NCI-H82 treated with DMSO at 0.1 percent for 48 hours (cell line): ENCODE measurements at regions not wholly inside any gene's neighbourhood (a gene's known extent, or its start where the extent isn't known, plus 50 kb on each side); places are given as distances from the start of the nearest gene placed in this dataset.

Source experiments
- DNase-seq: peaks from one replicate; lab custom pipeline; 2025; ENCODE audit not compliant: unreplicated experiment; lab: John Stamatoyannopoulos, UW

GRCh38 chrX:6783912-6784311 is 249.0 kb upstream of the VCX3A start:
- no peak for DNase-seq

GRCh38 chrX:6782831-6783230 is 247.9 kb upstream of the VCX3A start:
- no peak for DNase-seq

GRCh38 chrX:6778544-6779503 is 243.9 kb upstream of the VCX3A start:
- DNase-seq, result no peak

GRCh38 chrX:6777238-6778002 is 242.5 kb upstream of the VCX3A start:
- no peak for DNase-seq

- no peak for DNase-seq
Observed at GRCh38 chrX:6770936-6771335, 236.0 kb upstream of the VCX3A start.

GRCh38 chrX:6768881-6769280 is 234.0 kb upstream of the VCX3A start:
- no peak for DNase-seq

GRCh38 chrX:6761251-6761650 is 226.3 kb upstream of the VCX3A start:
- no peak for DNase-seq

- DNase-seq, result no peak
Observed at GRCh38 chrX:6759655-6760375, 224.9 kb upstream of the VCX3A start.

- no peak for DNase-seq
Observed at GRCh38 chrX:6758234-6758633, 223.3 kb upstream of the VCX3A start.

GRCh38 chrX:6757631-6758030 is 222.7 kb upstream of the VCX3A start:
- no peak for DNase-seq

- no peak for DNase-seq
Observed at GRCh38 chrX:6748595-6748994, 213.7 kb upstream of the VCX3A start.

GRCh38 chrX:6738518-6739470 is 203.9 kb upstream of the VCX3A start:
- DNase-seq, result no peak

- DNase-seq, result no peak
Observed at GRCh38 chrX:6734844-6735634, 200.1 kb upstream of the VCX3A start.

GRCh38 chrX:6732101-6732500 is 197.2 kb upstream of the VCX3A start:
- no peak for DNase-seq

- DNase-seq, result no peak
Observed at GRCh38 chrX:6729626-6730025, 194.7 kb upstream of the VCX3A start.

GRCh38 chrX:6718766-6719165 is 183.8 kb upstream of the VCX3A start:
- DNase-seq, result no peak

GRCh38 chrX:6708676-6709380 is 173.9 kb upstream of the VCX3A start:
- peak; percentile 91 for DNase-seq

GRCh38 chrX:6708041-6708440 is 173.1 kb upstream of the VCX3A start:
- DNase-seq, result peak; percentile 42

GRCh38 chrX:6707497-6707896 is 172.6 kb upstream of the VCX3A start:
- no peak for DNase-seq
